Suprapubic skin (tissue), 4 donors: ENCODE measurements at regions not wholly inside any gene's neighbourhood (a gene's known extent, or its start where the extent isn't known, plus 50 kb on each side); places are given as distances from the start of the nearest gene placed in this dataset.

ENCODE experiments used
- DNase-seq, 2 donors: peaks; one replicate each; pipeline ENCODE4 v3.0.0-alpha.2; 2019; ENCODE audit warnings: low spot score in 2 of 2
- H3K27ac ChIP-seq: fragments of 200-600 bp; sonication (generic); one replicate; pipeline ENCODE4 v1.5.1; 2019
- H3K27me3 ChIP-seq: fragments of 200-600 bp; sonication (generic); one replicate; pipeline ENCODE4 v1.5.1; 2019
- H3K36me3 ChIP-seq: fragments of 200-600 bp; sonication (generic); one replicate; pipeline ENCODE4 v1.5.1; 2019
- H3K4me1 ChIP-seq: fragments of 200-600 bp; sonication (generic); one replicate; pipeline ENCODE4 v1.5.1; 2019
- H3K4me3 ChIP-seq: fragments of 200-600 bp; sonication (generic); one replicate; pipeline ENCODE4 v1.5.1; 2019; ENCODE audit warnings: mild to moderate bottlenecking
- H3K9me3 ChIP-seq: fragments of 200-600 bp; sonication (generic); one replicate; pipeline ENCODE4 v1.5.1; 2019
- CTCF ChIP-seq, 2 donors: fragments of 200-600 bp in 1 of 2; fragments of 450-650 bp in 1 of 2; sonication (generic) in 1 of 2; IDR thresholded peaks; one replicate each; pipeline ENCODE4 v1.5.1; 2016 to 2019; ENCODE audit warnings: antibody characterized with exemption in 2 of 2, mild to moderate bottlenecking in 1 of 2, moderate library complexity in 1 of 2
- EP300 ChIP-seq: sonication (generic); formaldehyde crosslinking; IDR thresholded peaks from one replicate; pipeline ENCODE4 v1.6.1; 2017; ENCODE audit warnings: antibody characterized with exemption
- POLR2A ChIP-seq, 2 donors: fragments of 450-650 bp; IDR thresholded peaks; one replicate each; pipeline ENCODE4 v1.6.1; 2017; ENCODE audit warnings: antibody characterized with exemption in 2 of 2, mild to moderate bottlenecking in 2 of 2, moderate library complexity in 2 of 2
- POLR2AphosphoS5 ChIP-seq, 3 donors: sonication (generic); formaldehyde crosslinking; IDR thresholded peaks; one replicate each; pipeline ENCODE4 v1.6.1; 2017; ENCODE audit warnings: antibody characterized with exemption in 3 of 3
- WGBS: methylation state at CpG from one replicate; pipeline ENCODE4 v1.1.5; 2018; 5-methylcytosine and 5-hydroxymethylcytosine counted together

GRCh38 chrX:39956803-39957394 lies 140.9 kb downstream of the BCOR start:
- no peak for DNase-seq
- TF ChIP-seq POLR2A (IDR thresholded peaks at IDR 0.05) (no peak), POLR2AphosphoS5 (IDR thresholded peaks at IDR 0.05) (no peak), CTCF (IDR thresholded peaks at IDR 0.05) (no peak), EP300 (no peak)
- Histone ChIP-seq H3K9me3 (no peaks in the 10 kb centered on the region), H3K27ac (no peak overlapping the region), H3K27me3 (no peaks in the 10 kb centered on the region), H3K4me1 (no peaks in the 10 kb centered on the region), H3K4me3 (no peak overlapping the region), H3K36me3 (no peaks in the 10 kb centered on the region)
- 86% methylated on average over 7 of the region's 7 CpGs for WGBS

- WGBS, result 82% methylated on average over 7 of the region's 7 CpGs
These were observed 139.8 kb downstream of the BCOR start for GRCh38 chrX:39957816-39958566.

GRCh38 chrX:39958850-39959249 lies 138.9 kb downstream of the BCOR start:
- 87% methylated on average over 4 of the region's 5 CpGs for WGBS
- H3K27me3 ChIP-seq, result no peaks in the 10 kb centered on the region
- no peak for DNase-seq
- no peaks in the 10 kb centered on the region for H3K36me3 ChIP-seq
- no peak overlapping the region for H3K4me3 ChIP-seq
- no peaks in the 10 kb centered on the region for H3K4me1 ChIP-seq
- no peak for TF ChIP-seq EP300
- no peak for TF ChIP-seq POLR2A (IDR thresholded peaks at IDR 0.05)
- TF ChIP-seq CTCF (IDR thresholded peaks at IDR 0.05), result no peak
- TF ChIP-seq POLR2AphosphoS5 (IDR thresholded peaks at IDR 0.05), result no peak
- H3K9me3 ChIP-seq, result no peaks in the 10 kb centered on the region
- H3K27ac ChIP-seq, result no peak overlapping the region

More at GRCh38 chrX:39957816-39958566, 139.8 kb downstream of the BCOR start:
- no peak for DNase-seq
- H3K36me3 ChIP-seq, result no peaks in the 10 kb centered on the region
- no peak overlapping the region for H3K27ac ChIP-seq
- H3K27me3 ChIP-seq, result no peaks in the 10 kb centered on the region
- TF ChIP-seq CTCF (IDR thresholded peaks at IDR 0.05), result no peak
- TF ChIP-seq POLR2AphosphoS5 (IDR thresholded peaks at IDR 0.05), result no peak
- TF ChIP-seq POLR2A (IDR thresholded peaks at IDR 0.05), result no peak
- no peak for TF ChIP-seq EP300
- no peaks in the 10 kb centered on the region for H3K4me1 ChIP-seq
- no peaks in the 10 kb centered on the region for H3K9me3 ChIP-seq
- H3K4me3 ChIP-seq, result no peak overlapping the region

- H3K36me3 ChIP-seq, result no peaks in the 10 kb centered on the region
- TF ChIP-seq POLR2AphosphoS5 (IDR thresholded peaks at IDR 0.05) (no peak), EP300 (no peak), CTCF (IDR thresholded peaks at IDR 0.05) (no peak), POLR2A (IDR thresholded peaks at IDR 0.05) (no peak)
- no peaks in the 10 kb centered on the region for H3K9me3 ChIP-seq
- H3K4me1 ChIP-seq, result no peaks in the 10 kb centered on the region
- WGBS, result 75% methylated on average over 4 of the region's 4 CpGs
- H3K27ac ChIP-seq, result no peak overlapping the region
- no peak overlapping the region for H3K4me3 ChIP-seq
- no peaks in the 10 kb centered on the region for H3K27me3 ChIP-seq
- no peak for DNase-seq
These were observed 137.5 kb downstream of the BCOR start for GRCh38 chrX:39960219-39960618.

GRCh38 chrX:39961441-39961840 lies 136.3 kb downstream of the BCOR start:
- WGBS, result 77% methylated on average over 4 of the region's 4 CpGs
- no peaks in the 10 kb centered on the region for H3K9me3 ChIP-seq
- DNase-seq, result no peak
- TF ChIP-seq POLR2AphosphoS5 (IDR thresholded peaks at IDR 0.05), result no peak
- no peak for TF ChIP-seq POLR2A (IDR thresholded peaks at IDR 0.05)
- TF ChIP-seq EP300, result no peak
- no peak for TF ChIP-seq CTCF (IDR thresholded peaks at IDR 0.05)
- H3K27ac ChIP-seq, result no peak overlapping the region
- no peaks in the 10 kb centered on the region for H3K4me1 ChIP-seq
- H3K36me3 ChIP-seq, result no peaks in the 10 kb centered on the region
- no peak overlapping the region for H3K4me3 ChIP-seq
- no peaks in the 10 kb centered on the region for H3K27me3 ChIP-seq
